Stimulated activated CD4-positive, alpha-beta T cell treated with anti-CD3 and anti-CD28 coated beads, Interleukin-12 subunit alpha, Interleukin-12 subunit beta, amount 100 ng/mL, for 4 hours (primary cell): ENCODE measurements at regions not wholly inside any gene's neighbourhood (a gene's known extent, or its start where the extent isn't known, plus 50 kb on each side); places are given as distances from the start of the nearest gene placed in this dataset.
"Not testable (repeated sequence)": the region's sequence is repeated elsewhere in the genome, so short reads cannot be mapped to it uniquely, and the experiment has no call there.

Source experiments
- DNase-seq: peaks from one replicate; pipeline ENCODE4 v3.0.0-alpha.2; 2020

GRCh38 chr1:37166005-37166404 lies 131.7 kb upstream of the GRIK3 start:
- no peak for DNase-seq

- no peak for DNase-seq
Measured at GRCh38 chr1:37167479-37167878, 133.2 kb upstream of the GRIK3 start.

- DNase-seq: no peak
Measured at GRCh38 chr1:37169241-37169640, 134.9 kb upstream of the GRIK3 start.

GRCh38 chr1:37169743-37170275 lies 135.5 kb upstream of the GRIK3 start:
- no peak for DNase-seq

- no peak for DNase-seq
Measured at GRCh38 chr1:37171691-37172090, 137.4 kb upstream of the GRIK3 start.

- DNase-seq: no peak
Measured at GRCh38 chr1:37174341-37174740, 140.0 kb upstream of the GRIK3 start.

GRCh38 chr1:37174876-37175275 lies 140.6 kb upstream of the GRIK3 start:
- no peak for DNase-seq

- no peak for DNase-seq
Measured at GRCh38 chr1:37175666-37176215, 141.4 kb upstream of the GRIK3 start.

GRCh38 chr1:37176269-37176668 lies 142.0 kb upstream of the GRIK3 start:
- DNase-seq: no peak

- no peak for DNase-seq
Measured at GRCh38 chr1:37177230-37177864, 143.0 kb upstream of the GRIK3 start.

GRCh38 chr1:37181425-37181824 lies 147.1 kb upstream of the GRIK3 start:
- no peak for DNase-seq

- no peak for DNase-seq
Measured at GRCh38 chr1:37184789-37185188, 150.5 kb upstream of the GRIK3 start.

- DNase-seq: no peak
Measured at GRCh38 chr1:37186246-37186756, 152.0 kb upstream of the GRIK3 start.

- DNase-seq: no peak
Measured at GRCh38 chr1:37189111-37189510, 154.8 kb upstream of the GRIK3 start.

GRCh38 chr1:37197411-37197810 lies 163.1 kb upstream of the GRIK3 start:
- no peak for DNase-seq

GRCh38 chr1:37214305-37214704 lies 180.0 kb upstream of the GRIK3 start:
- not testable (repeated sequence) for DNase-seq

GRCh38 chr1:37233606-37234005 lies 199.3 kb upstream of the GRIK3 start:
- no peak for DNase-seq

- DNase-seq: no peak
Measured at GRCh38 chr1:37234941-37235418, 200.7 kb upstream of the GRIK3 start.

- no peak for DNase-seq
Measured at GRCh38 chr1:37237948-37238347, 203.6 kb upstream of the GRIK3 start.

GRCh38 chr1:37238364-37239224 lies 204.3 kb upstream of the GRIK3 start:
- DNase-seq: no peak

GRCh38 chr1:37239225-37239740 lies 205.0 kb upstream of the GRIK3 start:
- no peak for DNase-seq

GRCh38 chr1:37240897-37241296 lies 206.6 kb upstream of the GRIK3 start:
- DNase-seq: no peak

- no peak for DNase-seq
Measured at GRCh38 chr1:37242501-37242900, 208.2 kb upstream of the GRIK3 start.
